ENCODE measurements at regions not wholly inside any gene's neighbourhood (a gene's known extent, or its start where the extent isn't known, plus 50 kb on each side); places are given as distances from the start of the nearest gene placed in this dataset.
"Not testable (repeated sequence)": the region's sequence is repeated elsewhere in the genome, so short reads cannot be mapped to it uniquely, and the experiment has no call there.

DNA sequence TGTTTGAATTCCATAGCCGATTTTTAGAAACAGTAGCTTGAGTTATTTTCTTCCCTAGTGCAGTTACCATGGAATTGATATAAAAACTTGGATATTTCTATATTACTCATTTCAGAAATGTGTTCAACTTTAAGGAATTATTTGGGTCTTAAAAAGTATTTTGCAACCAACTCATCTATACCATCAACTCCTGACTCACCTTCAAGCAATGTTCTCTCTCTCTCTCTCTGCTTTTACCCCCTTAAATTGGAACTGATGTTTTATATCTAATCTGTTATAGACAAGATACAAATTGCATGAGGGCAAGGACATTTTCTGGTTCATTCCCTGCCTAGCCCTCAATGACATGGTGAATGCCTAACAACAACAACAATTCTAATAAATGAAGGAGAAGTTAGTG lies 214.7 kb upstream of the NRIP1 start:
- no peaks in the 10 kb centered on the region for H3K36me3 Mint-ChIP-seq (ENCODE audit: low read depth)
- H3K27ac Mint-ChIP-seq: no peak overlapping the region
- H3K4me1 Mint-ChIP-seq (ENCODE audit: low read depth): no peaks in the 10 kb centered on the region
- H3K27me3 Mint-ChIP-seq: peaks cover 11% of the 10 kb centered on the region
- H3K4me3 Mint-ChIP-seq: no peak overlapping the region
- H3K9me3 Mint-ChIP-seq: no peaks in the 10 kb centered on the region

DNA sequence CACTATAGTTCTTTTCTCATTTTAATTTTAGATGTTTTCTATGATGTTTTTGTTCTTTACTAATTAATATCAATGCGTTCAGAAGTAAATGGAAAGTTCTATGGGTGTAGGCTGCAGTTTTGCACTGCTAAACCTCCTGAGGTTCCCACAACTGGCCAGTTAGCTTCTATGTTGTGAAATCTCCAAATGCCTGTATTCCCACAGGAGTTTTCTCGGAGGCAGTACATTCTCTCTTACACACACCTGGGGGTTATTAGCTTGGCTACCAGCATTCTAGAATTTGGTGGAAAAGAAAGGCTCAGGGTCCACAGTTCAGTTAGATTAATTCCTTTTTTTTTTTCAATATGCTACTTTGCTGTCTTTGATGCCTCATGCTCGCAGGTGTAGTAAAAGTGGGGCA lies 216.9 kb upstream of the NRIP1 start:
- Mint-ChIP-seq H3K36me3 (ENCODE audit: low read depth) (no peaks in the 10 kb centered on the region), H3K4me1 (ENCODE audit: low read depth) (no peaks in the 10 kb centered on the region), H3K27me3 (peaks cover 11% of the 10 kb centered on the region), H3K27ac (no peak overlapping the region), H3K4me3 (no peak overlapping the region), H3K9me3 (no peaks in the 10 kb centered on the region)

DNA sequence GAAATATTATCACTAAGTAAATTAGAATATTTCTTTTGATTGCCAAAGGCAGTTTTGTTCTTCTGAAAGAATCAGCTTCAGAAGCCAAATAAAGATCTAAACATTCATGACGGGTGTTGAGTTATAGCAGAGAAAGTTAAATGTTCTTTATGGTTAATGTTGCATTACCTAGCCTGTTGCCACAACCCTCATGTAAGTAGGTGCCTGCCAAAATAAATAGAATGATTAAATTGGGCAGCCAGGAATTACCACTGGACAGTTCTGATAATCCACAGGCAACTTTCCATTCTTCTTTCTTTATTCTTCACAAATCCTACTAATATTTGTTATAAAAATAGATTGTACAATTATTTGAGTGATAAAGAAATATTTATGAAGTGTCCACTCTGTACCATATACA lies 217.9 kb upstream of the NRIP1 start:
- no peaks in the 10 kb centered on the region for H3K4me1 Mint-ChIP-seq (ENCODE audit: low read depth)
- H3K27me3 Mint-ChIP-seq: peaks cover 8% of the 10 kb centered on the region
- no peaks in the 10 kb centered on the region for H3K9me3 Mint-ChIP-seq
- H3K4me3 Mint-ChIP-seq: no peak overlapping the region
- no peaks in the 10 kb centered on the region for H3K36me3 Mint-ChIP-seq (ENCODE audit: low read depth)
- H3K27ac Mint-ChIP-seq: no peak overlapping the region

DNA sequence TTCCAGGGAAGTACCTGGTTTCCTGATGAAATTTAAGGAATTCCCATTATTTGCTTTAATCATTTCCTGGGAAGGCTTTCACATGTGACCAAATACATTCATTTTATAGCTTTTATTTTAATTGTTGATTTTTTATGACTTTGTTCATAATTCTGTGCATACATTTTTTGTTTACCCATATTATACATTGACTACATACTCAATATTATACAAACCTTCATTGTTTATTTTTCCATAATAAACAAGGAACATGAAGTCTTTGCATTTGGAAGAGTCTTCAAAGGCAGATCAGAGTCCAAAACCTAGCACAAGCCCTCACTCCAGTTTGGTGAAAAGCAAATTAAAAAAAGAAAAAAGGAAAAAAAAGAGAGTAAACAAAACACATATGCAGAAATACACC lies 218.3 kb upstream of the NRIP1 start:
- H3K4me3 Mint-ChIP-seq: no peak overlapping the region
- H3K4me1 Mint-ChIP-seq (ENCODE audit: low read depth): no peaks in the 10 kb centered on the region
- no peaks in the 10 kb centered on the region for H3K36me3 Mint-ChIP-seq (ENCODE audit: low read depth)
- no peaks in the 10 kb centered on the region for H3K9me3 Mint-ChIP-seq
- peaks cover 8% of the 10 kb centered on the region for H3K27me3 Mint-ChIP-seq
- no peak overlapping the region for H3K27ac Mint-ChIP-seq

DNA sequence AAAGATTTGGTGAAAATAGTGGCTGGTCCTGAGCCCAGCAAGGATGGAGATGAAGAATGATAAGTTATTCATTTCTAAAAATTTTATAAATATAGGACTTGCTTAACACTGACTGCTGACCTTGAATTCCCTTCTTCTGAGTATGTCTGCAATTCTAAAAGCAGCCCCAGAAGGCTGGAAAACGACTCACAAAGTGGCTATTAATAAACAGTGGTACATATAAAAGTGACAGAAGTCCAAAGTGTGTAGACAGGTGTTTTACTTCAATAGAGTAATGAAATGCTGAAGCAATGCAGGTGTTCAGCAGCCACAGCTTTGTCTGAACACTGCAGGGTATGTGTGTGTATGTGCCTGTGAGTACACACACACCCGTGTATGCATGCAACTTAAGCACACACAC lies 219.0 kb upstream of the NRIP1 start:
- no peak overlapping the region for H3K27ac Mint-ChIP-seq
- H3K4me1 Mint-ChIP-seq (ENCODE audit: low read depth): no peaks in the 10 kb centered on the region
- peaks cover 8% of the 10 kb centered on the region for H3K27me3 Mint-ChIP-seq
- no peaks in the 10 kb centered on the region for H3K36me3 Mint-ChIP-seq (ENCODE audit: low read depth)
- H3K4me3 Mint-ChIP-seq: no peak overlapping the region
- H3K9me3 Mint-ChIP-seq: no peaks in the 10 kb centered on the region

DNA sequence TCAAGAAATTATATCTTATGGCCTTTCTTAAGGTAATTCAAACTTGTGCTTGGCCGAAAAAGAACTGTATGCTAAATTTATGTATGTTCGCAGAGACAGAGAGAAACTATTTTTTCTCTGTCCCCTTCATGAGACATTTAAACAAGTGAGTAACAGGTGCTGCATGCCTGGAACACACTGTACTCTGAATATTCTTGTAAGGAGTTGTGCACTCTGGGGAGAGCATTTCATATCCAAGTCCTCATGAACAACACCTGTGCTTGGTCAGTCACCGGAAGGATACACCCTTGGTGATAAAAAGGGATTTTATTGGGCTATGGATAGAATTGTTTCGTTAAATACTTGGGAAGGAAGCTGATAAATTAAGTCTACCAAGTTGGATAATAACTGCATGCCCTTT lies 220.8 kb upstream of the NRIP1 start:
- Mint-ChIP-seq H3K27me3 (peaks cover 8% of the 10 kb centered on the region), H3K4me3 (no peak overlapping the region), H3K36me3 (ENCODE audit: low read depth) (no peaks in the 10 kb centered on the region), H3K4me1 (ENCODE audit: low read depth) (no peaks in the 10 kb centered on the region), H3K27ac (no peak overlapping the region), H3K9me3 (no peaks in the 10 kb centered on the region)

DNA sequence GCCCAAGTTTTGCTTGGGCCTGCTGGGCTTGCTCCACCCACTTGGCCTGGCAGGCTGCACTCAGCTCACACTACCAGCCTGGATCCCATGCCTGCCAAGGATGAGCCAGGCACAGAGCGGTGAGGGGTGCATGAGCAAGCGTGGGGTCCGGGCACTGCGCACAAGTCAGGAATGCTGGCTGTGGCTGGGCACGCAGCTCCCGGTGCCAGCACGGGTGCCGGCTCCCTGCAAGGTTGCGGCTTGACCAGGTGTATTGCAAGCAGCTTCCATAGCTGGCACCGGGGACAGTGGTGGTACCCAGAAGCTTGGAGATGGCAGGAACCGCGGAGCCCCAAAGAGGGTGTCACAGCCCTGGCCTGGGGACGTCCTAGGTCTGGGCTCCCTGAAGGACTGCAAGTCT lies 224.4 kb upstream of the NRIP1 start:
- Mint-ChIP-seq H3K4me3 (no peak overlapping the region), H3K4me1 (ENCODE audit: low read depth) (no peaks in the 10 kb centered on the region), H3K27me3 (no peaks in the 10 kb centered on the region), H3K9me3 (no peaks in the 10 kb centered on the region), H3K27ac (no peak overlapping the region), H3K36me3 (ENCODE audit: low read depth) (no peaks in the 10 kb centered on the region)

DNA sequence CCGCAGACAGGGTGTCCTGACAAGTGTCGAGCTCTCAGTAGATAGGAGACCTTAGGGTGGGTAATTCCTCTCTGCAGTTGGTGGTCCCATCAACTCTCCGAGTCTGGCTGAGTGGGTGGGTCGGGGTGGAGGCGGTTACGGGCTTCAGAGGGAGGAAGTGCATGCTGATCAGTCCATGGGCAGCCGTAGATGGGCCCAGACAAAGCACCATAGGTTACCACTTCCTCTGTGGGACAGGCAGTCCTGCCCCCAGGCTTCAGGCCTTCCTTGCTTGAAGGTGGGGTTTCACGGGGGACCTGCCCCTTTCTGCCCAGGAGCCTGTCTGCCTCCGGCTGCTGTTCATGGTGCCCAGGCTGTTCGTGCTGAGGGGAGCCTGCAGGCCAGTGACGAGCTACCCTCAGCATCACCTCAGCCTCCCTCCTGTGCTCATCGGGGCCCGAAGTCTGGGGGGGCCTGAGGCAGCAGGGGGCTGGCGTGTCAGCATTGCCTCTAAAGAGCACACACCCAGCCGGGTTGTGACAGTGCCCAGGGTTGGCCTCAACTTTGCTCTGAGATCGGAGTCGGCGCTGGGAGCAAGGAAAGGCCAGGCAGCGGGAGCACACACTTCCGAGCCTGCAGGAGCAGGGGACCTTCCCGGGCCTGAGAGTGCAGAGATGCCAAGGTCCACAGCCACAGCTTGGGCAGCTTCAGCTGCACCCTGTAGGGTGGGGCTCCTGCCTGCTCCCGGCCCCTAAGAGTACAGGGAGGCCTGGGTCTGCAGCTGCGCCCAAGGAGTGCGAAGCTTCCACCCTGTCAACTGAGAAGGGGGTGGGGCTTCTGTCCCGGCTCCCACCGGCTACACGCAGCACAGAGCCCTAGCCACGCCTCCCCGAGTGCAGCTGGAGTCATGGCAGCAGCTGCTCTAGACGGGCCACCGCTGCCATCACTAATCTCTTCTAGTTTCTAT lies 225.4 kb upstream of the NRIP1 start:
- Mint-ChIP-seq H3K4me3 (no peak overlapping the region), H3K27ac (no peak overlapping the region), H3K36me3 (ENCODE audit: low read depth) (no peaks in the 10 kb centered on the region), H3K9me3 (no peaks in the 10 kb centered on the region), H3K27me3 (no peaks in the 10 kb centered on the region), H3K4me1 (ENCODE audit: low read depth) (no peaks in the 10 kb centered on the region)

DNA sequence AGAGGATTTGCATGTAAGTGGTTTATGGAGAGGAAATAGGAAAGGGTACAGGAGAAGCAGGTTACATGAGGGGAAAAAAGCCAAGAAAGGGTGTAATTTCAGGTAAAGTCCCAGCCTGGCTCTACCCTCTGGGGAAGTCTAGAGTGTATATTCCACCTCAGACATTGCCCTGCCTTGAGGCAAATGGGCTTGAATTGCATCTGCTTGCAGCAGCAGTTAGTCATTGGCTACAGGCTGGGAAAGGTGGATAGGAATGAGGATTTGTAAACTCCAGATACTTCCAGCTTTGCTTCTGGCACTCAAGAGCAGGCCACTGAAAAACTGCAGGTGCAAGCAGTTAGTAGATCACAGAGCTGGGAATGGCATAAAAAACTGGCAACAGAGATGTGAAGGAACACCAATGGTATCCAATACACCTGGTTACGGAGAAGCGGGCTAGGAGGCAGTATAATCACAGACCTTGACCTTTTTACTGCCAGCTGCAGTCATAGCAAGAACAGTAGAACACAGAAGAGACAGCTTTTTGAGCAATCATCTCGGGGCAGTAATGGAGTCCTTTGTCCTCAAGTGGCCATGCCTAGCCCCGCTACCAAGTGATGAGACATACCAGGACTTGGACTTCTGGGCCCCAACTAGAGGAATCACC lies 226.9 kb upstream of the NRIP1 start:
- no peak overlapping the region for H3K27ac Mint-ChIP-seq
- H3K9me3 Mint-ChIP-seq: no peaks in the 10 kb centered on the region
- H3K4me3 Mint-ChIP-seq: no peak overlapping the region
- H3K36me3 Mint-ChIP-seq (ENCODE audit: low read depth): no peaks in the 10 kb centered on the region
- H3K4me1 Mint-ChIP-seq (ENCODE audit: low read depth): no peaks in the 10 kb centered on the region
- no peaks in the 10 kb centered on the region for H3K27me3 Mint-ChIP-seq

DNA sequence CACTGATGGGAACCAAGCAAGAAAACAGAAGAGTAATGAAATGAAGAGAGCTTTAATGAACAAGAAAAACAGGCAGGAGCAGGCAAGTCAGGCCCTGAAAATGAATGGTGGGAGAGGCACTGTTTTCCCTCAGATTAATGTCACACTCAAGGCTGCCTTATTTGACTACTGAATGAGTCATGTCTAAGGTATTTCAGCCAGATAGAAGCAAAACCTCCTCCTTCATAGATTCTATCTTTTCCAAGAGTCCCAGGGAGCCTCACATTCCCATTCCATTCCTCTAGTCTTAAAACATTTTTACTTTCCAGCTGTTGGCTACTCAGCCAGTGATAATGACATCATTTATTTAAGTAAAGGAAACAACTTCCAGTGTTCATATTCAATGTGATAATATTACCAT lies 228.4 kb upstream of the NRIP1 start:
- Mint-ChIP-seq H3K9me3 (no peaks in the 10 kb centered on the region), H3K4me1 (ENCODE audit: low read depth) (peaks cover 2% of the 10 kb centered on the region), H3K36me3 (ENCODE audit: low read depth) (no peaks in the 10 kb centered on the region)

DNA sequence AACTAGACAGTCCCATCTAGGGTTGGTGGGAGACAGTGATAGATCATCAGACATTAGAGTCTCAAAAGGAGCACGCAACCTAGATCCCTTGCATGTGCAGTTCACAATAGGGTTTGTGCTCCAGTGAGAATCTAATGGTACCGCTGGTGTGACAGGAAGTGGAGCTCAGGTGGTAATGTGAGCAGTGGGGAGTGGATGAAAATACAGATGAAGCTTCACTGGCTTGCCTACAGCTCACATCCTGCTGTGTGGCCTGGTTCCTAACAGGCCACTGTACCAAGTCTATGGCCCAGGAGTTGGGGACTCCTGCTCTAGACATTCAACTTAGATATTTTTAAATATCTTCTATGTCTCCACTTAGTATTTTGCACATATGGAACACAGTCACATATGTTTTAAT lies 231.1 kb upstream of the NRIP1 start:
- Mint-ChIP-seq H3K4me3 (no peak overlapping the region), H3K27ac (no peak overlapping the region), H3K36me3 (ENCODE audit: low read depth) (no peaks in the 10 kb centered on the region), H3K27me3 (no peaks in the 10 kb centered on the region), H3K4me1 (ENCODE audit: low read depth) (peaks cover 2% of the 10 kb centered on the region), H3K9me3 (no peaks in the 10 kb centered on the region)

More for the DNA sequence above, 228.4 kb upstream of the NRIP1 start:
- no peaks in the 10 kb centered on the region for H3K27me3 Mint-ChIP-seq
- H3K27ac Mint-ChIP-seq: no peak overlapping the region
- H3K4me3 Mint-ChIP-seq: no peak overlapping the region

DNA sequence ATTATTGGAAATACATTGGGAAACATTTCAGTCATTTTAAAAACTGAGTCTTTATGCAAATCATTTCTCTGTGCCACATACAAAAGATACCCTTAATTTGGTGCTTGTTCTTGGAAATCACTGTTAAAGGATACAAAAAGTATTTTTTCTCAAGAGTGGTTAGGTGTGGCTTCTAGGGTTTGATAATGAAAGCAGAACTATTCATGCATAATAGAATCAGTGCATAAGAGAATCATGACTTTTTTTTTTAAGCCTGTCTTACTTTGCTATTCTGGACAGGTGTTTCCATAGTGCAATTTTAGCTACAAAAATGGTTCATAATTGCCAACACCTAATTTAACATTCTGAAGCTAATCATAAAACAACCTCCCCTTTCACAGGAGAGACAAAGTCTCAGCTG lies 233.0 kb upstream of the NRIP1 start:
- no peaks in the 10 kb centered on the region for H3K36me3 Mint-ChIP-seq (ENCODE audit: low read depth)
- peaks cover 3% of the 10 kb centered on the region for H3K27me3 Mint-ChIP-seq
- H3K4me3 Mint-ChIP-seq: no peak overlapping the region
- peaks cover 9% of the 10 kb centered on the region for H3K9me3 Mint-ChIP-seq
- no peak overlapping the region for H3K27ac Mint-ChIP-seq
- peaks cover 2% of the 10 kb centered on the region for H3K4me1 Mint-ChIP-seq (ENCODE audit: low read depth)

DNA sequence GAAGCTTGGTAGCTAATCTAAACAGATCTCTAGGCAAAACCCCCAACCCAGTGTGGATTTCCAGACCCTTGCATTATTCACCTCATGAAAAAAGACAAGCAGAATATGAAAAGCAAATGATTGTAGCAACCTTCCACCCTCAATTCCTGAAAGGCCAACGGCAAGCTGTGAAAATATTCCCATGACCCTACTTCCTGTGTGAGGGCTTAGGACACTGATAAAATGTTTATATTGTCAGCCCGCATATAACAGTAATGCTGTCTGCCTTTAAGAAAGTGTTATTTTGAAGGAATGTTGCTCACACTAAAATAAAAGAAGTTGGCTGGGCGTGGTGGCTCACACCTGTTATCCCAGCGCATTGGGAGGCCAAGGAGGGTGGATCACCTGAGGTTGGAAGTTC lies 233.5 kb upstream of the NRIP1 start:
- peaks cover 9% of the 10 kb centered on the region for H3K9me3 Mint-ChIP-seq

DNA sequence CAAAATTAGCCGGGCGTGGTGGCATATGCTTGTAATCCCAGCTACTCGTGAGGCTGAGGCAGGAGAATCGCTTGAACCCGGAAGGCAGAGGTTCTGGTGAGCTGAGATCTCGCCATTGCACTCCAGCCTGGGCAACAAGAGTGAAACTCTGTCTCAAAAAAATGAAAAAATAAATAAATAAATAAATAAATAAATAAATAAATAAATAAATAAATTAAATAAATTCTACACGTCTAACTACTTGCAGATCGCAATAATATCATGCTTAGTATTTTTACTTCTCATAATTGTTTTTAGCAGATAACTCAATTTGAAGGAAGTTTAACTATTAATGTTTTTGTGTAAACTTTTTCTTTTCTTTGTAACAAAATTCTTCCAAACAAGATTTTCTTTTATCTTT lies 234.0 kb upstream of the NRIP1 start:
- H3K9me3 Mint-ChIP-seq; H3K4me1 Mint-ChIP-seq (ENCODE audit: low read depth); H3K27ac Mint-ChIP-seq; H3K36me3 Mint-ChIP-seq (ENCODE audit: low read depth); H3K27me3 Mint-ChIP-seq; H3K4me3 Mint-ChIP-seq: not testable (repeated sequence)

More for the DNA sequence above, 233.5 kb upstream of the NRIP1 start:
- Mint-ChIP-seq H3K4me1 (ENCODE audit: low read depth) (peaks cover 2% of the 10 kb centered on the region), H3K27ac (no peak overlapping the region), H3K4me3 (no peak overlapping the region), H3K36me3 (ENCODE audit: low read depth) (no peaks in the 10 kb centered on the region), H3K27me3 (peaks cover 3% of the 10 kb centered on the region)

DNA sequence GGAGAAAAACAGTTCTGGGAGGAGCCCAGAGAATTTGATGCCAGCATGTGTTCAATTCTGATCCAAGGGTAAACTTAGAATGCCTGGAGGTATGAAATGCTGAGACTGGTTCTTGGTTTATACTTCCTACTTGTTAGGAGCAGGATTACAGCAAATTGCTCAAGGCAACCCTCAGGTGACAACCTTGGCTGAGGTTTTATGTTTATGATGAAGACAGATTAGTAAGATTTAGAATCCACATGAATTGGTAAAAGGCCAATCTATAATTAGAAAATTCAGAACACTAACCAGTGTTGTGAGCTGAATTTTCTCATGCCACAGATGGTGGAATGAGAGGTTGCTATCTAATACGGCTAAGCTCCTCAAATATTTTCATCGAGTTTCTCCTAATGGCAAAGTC lies 235.3 kb upstream of the NRIP1 start:
- Mint-ChIP-seq H3K27me3 (peaks cover 3% of the 10 kb centered on the region), H3K36me3 (ENCODE audit: low read depth) (no peaks in the 10 kb centered on the region), H3K9me3 (peaks cover 9% of the 10 kb centered on the region), H3K27ac (no peak overlapping the region), H3K4me3 (no peak overlapping the region), H3K4me1 (ENCODE audit: low read depth) (peaks cover 2% of the 10 kb centered on the region)
